OCI-M1 (cell line): ENCODE measurements at regions not wholly inside any gene's neighbourhood (a gene's known extent, or its start where the extent isn't known, plus 50 kb on each side); places are given as distances from the start of the nearest gene placed in this dataset.
"Not testable (repeated sequence)": the region's sequence is repeated elsewhere in the genome, so short reads cannot be mapped to it uniquely, and the experiment has no call there.

Experiments used
- DNase-seq: peaks from one replicate; lab custom pipeline; 2025; lab: John Stamatoyannopoulos, UW

GRCh38 chr4:138499627-138500026 lies 257.5 kb upstream of the SLC7A11 start:
- no peak for DNase-seq

- DNase-seq: peak; percentile 85
These were observed 252.8 kb upstream of the SLC7A11 start for GRCh38 chr4:138494931-138495330.

GRCh38 chr4:138494116-138494515 lies 252.0 kb upstream of the SLC7A11 start:
- no peak for DNase-seq

- peak; percentile 62 for DNase-seq
These were observed 250.0 kb upstream of the SLC7A11 start for GRCh38 chr4:138492176-138492575.

- peak; percentile 77 for DNase-seq
These were observed 246.4 kb upstream of the SLC7A11 start for GRCh38 chr4:138488533-138488932.

GRCh38 chr4:138487670-138488069 lies 245.5 kb upstream of the SLC7A11 start:
- no peak for DNase-seq

GRCh38 chr4:138487230-138487629 lies 245.1 kb upstream of the SLC7A11 start:
- DNase-seq: no peak

GRCh38 chr4:138485498-138485897 lies 243.3 kb upstream of the SLC7A11 start:
- peak; percentile 29 for DNase-seq

- no peak for DNase-seq
These were observed 233.0 kb upstream of the SLC7A11 start for GRCh38 chr4:138475116-138475515.

GRCh38 chr4:138473339-138473738 lies 231.2 kb upstream of the SLC7A11 start:
- DNase-seq: no peak

- peak; percentile 88 for DNase-seq
These were observed 218.6 kb upstream of the SLC7A11 start for GRCh38 chr4:138460477-138461414.

- DNase-seq: no peak
These were observed 216.6 kb upstream of the SLC7A11 start for GRCh38 chr4:138458751-138459150.

GRCh38 chr4:138456349-138456748 lies 214.2 kb upstream of the SLC7A11 start:
- not testable (repeated sequence) for DNase-seq

- DNase-seq: no peak
These were observed 212.9 kb upstream of the SLC7A11 start for GRCh38 chr4:138455097-138455496.

- DNase-seq: no peak
These were observed 210.7 kb upstream of the SLC7A11 start for GRCh38 chr4:138452826-138453225.

- DNase-seq: no peak
These were observed 209.1 kb upstream of the SLC7A11 start for GRCh38 chr4:138451276-138451663.

- no peak for DNase-seq
These were observed 208.6 kb upstream of the SLC7A11 start for GRCh38 chr4:138450546-138451275.

GRCh38 chr4:138449938-138450337 lies 207.8 kb upstream of the SLC7A11 start:
- DNase-seq: peak; percentile 26

GRCh38 chr4:138448169-138448568 lies 206.0 kb upstream of the SLC7A11 start:
- DNase-seq: no peak

- DNase-seq: no peak
These were observed 204.3 kb upstream of the SLC7A11 start for GRCh38 chr4:138446456-138446855.

GRCh38 chr4:138445098-138445497 lies 202.9 kb upstream of the SLC7A11 start:
- DNase-seq: no peak

- no peak for DNase-seq
These were observed 202.1 kb upstream of the SLC7A11 start for GRCh38 chr4:138444260-138444659.

GRCh38 chr4:138439143-138439581 lies 197.0 kb upstream of the SLC7A11 start:
- no peak for DNase-seq
